H9 (cell line): ENCODE measurements at regions not wholly inside any gene's neighbourhood (a gene's known extent, or its start where the extent isn't known, plus 50 kb on each side); places are given as distances from the start of the nearest gene placed in this dataset.

Experiments
- DNase-seq: peaks from one replicate; pipeline ENCODE4 v3.0.0-alpha.2; 2017
- H2AFZ ChIP-seq: one replicate; pipeline ENCODE4 v1.6.1; 2013; ENCODE audit warnings: mild to moderate bottlenecking, low read length, control low read depth, moderate library complexity
- H2AK5ac ChIP-seq: 2 replicates; pipeline ENCODE4 v1.6.1; 2013; ENCODE audit warnings: low read length, control low read depth, mixed read lengths; ENCODE audit not compliant: insufficient read length
- H2BK120ac ChIP-seq: one replicate; pipeline ENCODE4 v1.6.1; 2013; ENCODE audit warnings: low read depth, mild to moderate bottlenecking, low read length, control low read depth, inconsistent platforms; ENCODE audit not compliant: poor library complexity, severe bottlenecking
- H2BK12ac ChIP-seq: 2 replicates; pipeline ENCODE4 v1.6.1; 2013; ENCODE audit warnings: low read length, control low read depth, mixed read lengths, low read depth; ENCODE audit not compliant: insufficient read length
- H2BK15ac ChIP-seq: 2 replicates; pipeline ENCODE4 v1.6.1; 2013; ENCODE audit warnings: low read depth, low read length, control low read depth
- H2BK20ac ChIP-seq: one replicate; pipeline ENCODE4 v1.6.1; 2013; ENCODE audit warnings: low read depth, mild to moderate bottlenecking, low read length, control low read depth, inconsistent platforms; ENCODE audit not compliant: poor library complexity, severe bottlenecking
- H2BK5ac ChIP-seq: 2 replicates; pipeline ENCODE4 v1.6.1; 2013; ENCODE audit warnings: low read length, control low read depth, mixed read lengths; ENCODE audit not compliant: insufficient read length
- H3K14ac ChIP-seq: 2 replicates; pipeline ENCODE4 v1.6.1; 2013; ENCODE audit warnings: low read length, control low read depth; ENCODE audit not compliant: insufficient read depth
- H3K18ac ChIP-seq: 2 replicates; pipeline ENCODE4 v1.6.1; 2013; ENCODE audit warnings: low read depth, mild to moderate bottlenecking, mixed read lengths, low read length, control low read depth; ENCODE audit not compliant: insufficient read length
- H3K23ac ChIP-seq: 2 replicates; pipeline ENCODE4 v1.6.1; 2013; ENCODE audit warnings: low read length, control low read depth, mixed read lengths, low read depth; ENCODE audit not compliant: insufficient read length
- H3K23me2 ChIP-seq: 2 replicates; pipeline ENCODE4 v1.6.1; 2013; ENCODE audit warnings: low read depth, mild to moderate bottlenecking, mixed read lengths, low read length, control low read depth; ENCODE audit not compliant: insufficient read length, poor library complexity, severe bottlenecking
- H3K27ac ChIP-seq: 2 replicates; pipeline ENCODE4 v1.5.1; 2013; ENCODE audit warnings: low read length, control low read depth, mixed read lengths, low read depth; ENCODE audit not compliant: insufficient read length
- H3K27me3 ChIP-seq: 2 replicates; pipeline ENCODE4 v1.6.1; 2013; ENCODE audit warnings: low read length, control low read depth, inconsistent platforms; ENCODE audit not compliant: insufficient read depth
- H3K4ac ChIP-seq: 2 replicates; pipeline ENCODE4 v1.6.1; 2013; ENCODE audit warnings: low read depth, mild to moderate bottlenecking, control low read depth, inconsistent platforms, low read length, moderate library complexity
- H3K4me1 ChIP-seq: 2 replicates; pipeline ENCODE4 v1.6.1; 2013; ENCODE audit warnings: low read length, control low read depth, inconsistent platforms; ENCODE audit not compliant: insufficient read depth
- H3K4me2 ChIP-seq: 2 replicates; pipeline ENCODE4 v1.6.1; 2013; ENCODE audit warnings: low read length, control low read depth, mixed read lengths; ENCODE audit not compliant: insufficient read length, insufficient read depth
- H3K56ac ChIP-seq: 2 replicates; pipeline ENCODE4 v1.6.1; 2013; ENCODE audit warnings: low read depth, mild to moderate bottlenecking, mixed read lengths, low read length, control low read depth; ENCODE audit not compliant: insufficient read length
- H3K79me1 ChIP-seq: 2 replicates; pipeline ENCODE4 v1.6.1; 2013; ENCODE audit warnings: low read depth, mild to moderate bottlenecking, moderate library complexity, low read length, control low read depth, inconsistent platforms; ENCODE audit not compliant: insufficient read depth, poor library complexity, severe bottlenecking
- H3K79me2 ChIP-seq: 2 replicates; pipeline ENCODE4 v1.6.1; 2013; ENCODE audit warnings: low read length, control low read depth, inconsistent platforms; ENCODE audit not compliant: insufficient read depth
- H3K9ac ChIP-seq: 2 replicates; pipeline ENCODE4 v1.6.1; 2013; ENCODE audit warnings: low read length, control low read depth, mixed read lengths; ENCODE audit not compliant: insufficient read length; ENCODE audit errors: extremely low read depth
- H3K9me3 ChIP-seq: one replicate; pipeline ENCODE4 v1.6.1; 2013; ENCODE audit warnings: low read depth, low read length, inconsistent platforms; ENCODE audit not compliant: control insufficient read depth
- H3T11ph ChIP-seq: one replicate; pipeline ENCODE4 v1.6.1; 2013; ENCODE audit warnings: mild to moderate bottlenecking, low read length, control low read depth, inconsistent platforms
- H4K20me1 ChIP-seq: one replicate; pipeline ENCODE4 v1.6.1; 2013; ENCODE audit not compliant: control insufficient read depth, insufficient read length, insufficient read depth
- H4K5ac ChIP-seq: 2 replicates; pipeline ENCODE4 v1.6.1; 2013; ENCODE audit warnings: low read depth, mild to moderate bottlenecking, mixed read lengths, low read length, control low read depth; ENCODE audit not compliant: insufficient read length
- H4K8ac ChIP-seq: replicated peaks from 2 replicates; pipeline ENCODE4 v1.6.1; 2013; ENCODE audit warnings: low read length, control low read depth, mixed read lengths, low read depth; ENCODE audit not compliant: insufficient read length
- H4K91ac ChIP-seq: 2 replicates; pipeline ENCODE4 v1.6.1; 2013; ENCODE audit warnings: low read depth, mild to moderate bottlenecking, moderate library complexity, mixed read lengths, low read length, control low read depth; ENCODE audit not compliant: insufficient read length
- H3K27ac Mint-ChIP-seq, 3 experiments: 2 replicates in 2 of 3; 3 replicates in 1 of 3; pipeline ENCODE4 v1.8.0; 2020 to 2021; ENCODE audit warnings: mixed read lengths in 3 of 3, mild to moderate bottlenecking in 1 of 3, moderate library complexity in 1 of 3
- H3K27me3 Mint-ChIP-seq: 2 replicates; pipeline ENCODE4 v1.8.0; 2021; ENCODE audit warnings: low read depth, mild to moderate bottlenecking, moderate library complexity, mixed read lengths
- H3K36me3 Mint-ChIP-seq, 3 experiments: 2 replicates in 2 of 3; 3 replicates in 1 of 3; pipeline ENCODE4 v1.8.0; 2020 to 2021; ENCODE audit warnings: low read depth in 3 of 3, mixed read lengths in 3 of 3; ENCODE audit not compliant: insufficient read depth in 1 of 3
- H3K4me1 Mint-ChIP-seq, 2 experiments: 2 replicates each; pipeline ENCODE4 v1.8.0; 2020; ENCODE audit warnings: mixed read lengths in 2 of 2
- H3K4me3 Mint-ChIP-seq, 2 experiments: 2 replicates in 1 of 2; 3 replicates in 1 of 2; pipeline ENCODE4 v1.8.0; 2020 to 2021; ENCODE audit warnings: mild to moderate bottlenecking in 2 of 2, mixed read lengths in 2 of 2, moderate library complexity in 1 of 2
- H3K9me3 Mint-ChIP-seq, 2 experiments: 2 replicates in 1 of 2; 3 replicates in 1 of 2; pipeline ENCODE4 v1.8.0; 2020; ENCODE audit warnings: mild to moderate bottlenecking in 2 of 2, mixed read lengths in 2 of 2, moderate library complexity in 1 of 2
- CTCF ChIP-seq: fragments of 200-600 bp; sonication (generic); conservative IDR thresholded peaks from 3 replicates; pipeline ENCODE4 v1.8.0; 2021; ENCODE audit warnings: antibody characterized with exemption, mild to moderate bottlenecking
- WGBS: extraction: QIAGEN DNeasy Blood & Tissue Kit; methylation state at CpG from one replicate; pipeline ENCODE4 v1.1.7; 2013; ENCODE audit warnings: missing lambda C conversion rate, low lambda C conversion rate, mixed read lengths; ENCODE audit not compliant: insufficient read length; ENCODE audit errors: extremely low coverage; 5-methylcytosine and 5-hydroxymethylcytosine counted together

DNA sequence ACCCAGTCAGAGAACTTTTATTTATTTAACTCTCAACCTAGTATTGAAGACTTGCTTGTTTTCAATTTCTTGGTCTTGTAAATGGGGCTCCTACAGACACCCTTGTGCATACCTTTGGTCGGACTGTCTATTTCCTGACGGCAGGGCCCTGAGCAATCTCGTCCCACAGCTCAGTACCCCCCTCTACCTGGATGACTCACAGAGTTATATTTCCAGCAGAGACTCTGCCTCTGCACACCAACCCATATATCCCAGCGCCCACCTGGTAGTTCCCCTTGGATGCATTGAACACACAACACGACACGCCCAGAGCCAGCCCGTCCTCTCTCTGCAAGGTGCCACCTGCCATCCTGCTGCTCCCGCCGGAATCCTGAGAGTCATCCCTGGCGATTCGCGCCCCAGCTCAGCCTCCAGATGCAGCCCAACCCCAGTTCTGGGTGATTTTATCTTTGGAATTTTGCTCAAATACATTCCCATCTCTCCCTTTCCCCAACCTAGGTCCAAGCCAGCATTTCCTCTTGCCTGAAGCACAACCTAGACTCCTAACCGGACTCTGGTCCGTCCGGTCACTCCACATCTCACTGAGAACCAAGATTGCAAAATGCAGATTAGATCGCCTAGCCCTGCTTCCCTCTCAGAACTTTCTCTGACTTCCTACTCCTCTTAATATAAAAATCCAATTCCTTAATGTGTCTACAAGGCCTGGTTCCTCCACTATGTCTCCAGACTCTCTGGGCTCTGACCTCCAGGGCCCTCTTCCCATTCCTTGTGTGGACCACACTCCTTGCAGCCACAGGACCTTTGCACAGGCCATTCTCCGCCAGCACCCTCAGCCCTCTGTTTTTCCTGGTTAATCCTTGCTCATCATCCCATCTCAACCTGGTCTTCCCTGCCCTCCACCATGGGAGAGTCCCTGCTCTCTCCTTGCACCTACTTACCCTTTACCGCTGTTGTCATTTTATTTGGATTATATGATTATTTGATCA is 129.2 kb downstream of the SEC14L1 start:
- H3K27me3 Mint-ChIP-seq = peaks cover 10% of the 10 kb centered on the region
- Histone ChIP-seq H3K9me3 (no peaks in the 10 kb centered on the region), H4K20me1 (peaks cover 3% of the 10 kb centered on the region), H3K56ac (no peak overlapping the region), H3K27ac (no peak overlapping the region), H2BK12ac (no peak overlapping the region), H3T11ph (no peak overlapping the region), H2AFZ (no peak overlapping the region), H2BK20ac (no peak overlapping the region), H3K4me2 (no peak overlapping the region), H3K9ac (no peak overlapping the region), H3K23me2 (no peaks in the 10 kb centered on the region), H3K79me1 (no peaks in the 10 kb centered on the region), H2BK15ac (no peak overlapping the region), H2BK5ac (no peak overlapping the region), H2BK120ac (no peak overlapping the region), H3K18ac (no peak overlapping the region), H2AK5ac (no peak overlapping the region), H3K4me1 (no peaks in the 10 kb centered on the region), H3K23ac (no peak overlapping the region), H3K27me3 (no peaks in the 10 kb centered on the region), H3K4ac (no peak overlapping the region), H3K14ac (no peak overlapping the region), H4K8ac (no peak overlapping the region), H4K91ac (no peak overlapping the region), H4K5ac (no peak overlapping the region), H3K79me2 (no peaks in the 10 kb centered on the region)
- no peak overlapping the region; a peak in 2 of 7 replicates for H3K27ac Mint-ChIP-seq
- peaks cover 0 to 6% of the 10 kb centered on the region in 2 experiments; a peak in 2 of 4 replicates for H3K4me1 Mint-ChIP-seq
- H3K9me3 Mint-ChIP-seq = no peaks in the 10 kb centered on the region
- TF ChIP-seq CTCF = no peak
- H3K4me3 Mint-ChIP-seq = no peak overlapping the region
- no peak for DNase-seq
- no CpG with 5 or more reads among the region's 18 CpGs for WGBS
- no peaks in the 10 kb centered on the region for H3K36me3 Mint-ChIP-seq
